ENCODE measurements at regions not wholly inside any gene's neighbourhood (a gene's known extent, or its start where the extent isn't known, plus 50 kb on each side); places are given as distances from the start of the nearest gene placed in this dataset.

- no peaks in the 10 kb centered on the region for H3K27me3 Mint-ChIP-seq (ENCODE audit: low read depth in 3 of 3)
- no peak for DNase-seq
- Histone ChIP-seq H3K27ac (ENCODE audit: low read depth in 1 of 2, low read length in 2 of 2) (no peak overlapping the region), H3K79me2 (ENCODE audit: insufficient read depth, low read length) (no peaks in the 10 kb centered on the region), H4K20me1 (ENCODE audit: insufficient read depth, low read length) (no peaks in the 10 kb centered on the region), H3K9ac (ENCODE audit: insufficient read depth, low read length, poor library complexity, severe bottlenecking) (no peak overlapping the region), H3K9me3 (replicated peaks in 1 of 2; ENCODE audit: control insufficient read depth in 1 of 2, insufficient read depth in 1 of 2, low read length in 2 of 2) (peaks cover 7 to 10% of the 10 kb centered on the region in 2 donors), H3K36me3 (replicated peaks in 1 of 2; ENCODE audit: control insufficient read depth in 1 of 2, insufficient read depth in 2 of 2, low read length in 2 of 2) (no peaks in the 10 kb centered on the region), H3K27me3 (ENCODE audit: control insufficient read depth in 2 of 2, insufficient read depth in 2 of 2, low read length in 2 of 2) (no peaks in the 10 kb centered on the region), H3K4me1 (ENCODE audit: control insufficient read depth in 1 of 2, insufficient read depth in 2 of 2, low read length in 2 of 2) (no peaks in the 10 kb centered on the region), H3K4me2 (replicated peaks; ENCODE audit: extremely low read depth, low read length, poor library complexity, severe bottlenecking) (no peak overlapping the region), H3K4me3 (replicated peaks in 1 of 3; ENCODE audit: low read depth in 2 of 3, low read length in 3 of 3) (no peak overlapping the region), H2AFZ (ENCODE audit: insufficient read depth, low read depth, low read length, poor library complexity, severe bottlenecking) (no peak overlapping the region)
- H3K4me1 Mint-ChIP-seq: no peaks in the 10 kb centered on the region
- intact Hi-C loops (cut with micrococcal nuclease): no loop called here
- peaks cover 4 to 13% (median 8%) of the 10 kb centered on the region in 7 donors for H3K9me3 Mint-ChIP-seq
- H3K27ac Mint-ChIP-seq: no peak overlapping the region
- H3K4me3 Mint-ChIP-seq: no peak overlapping the region
- WGBS (ENCODE audit: insufficient coverage): no CpG with 5 or more reads among the region's 4 CpGs
- TF ChIP-seq CTCF (IDR thresholded peaks at IDR 0.05): no peak
- no peaks in the 10 kb centered on the region for H3K36me3 Mint-ChIP-seq
Observed at GRCh38 chr3:190984502-190985244, 122.2 kb upstream of the GMNC start.

DNA sequence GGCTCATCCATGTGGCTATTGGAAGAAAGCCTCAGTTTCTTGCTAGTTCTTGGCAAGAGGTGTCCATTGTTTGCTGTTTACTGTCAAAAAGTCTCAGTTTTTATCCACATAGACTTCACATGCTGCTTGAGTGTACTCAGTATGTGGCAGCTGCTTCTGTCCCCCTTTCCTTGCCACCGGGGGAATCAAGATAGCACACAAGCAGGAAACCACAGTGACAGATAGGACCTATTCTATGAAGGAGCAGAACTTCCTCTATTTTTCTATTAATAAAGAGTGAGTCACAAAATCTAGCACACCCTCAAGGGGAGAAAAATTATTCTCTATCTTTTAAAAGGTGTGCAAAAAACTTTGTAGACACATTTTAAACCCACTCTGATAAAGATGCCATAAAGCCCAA, 121.4 kb upstream of the GMNC start:
- Histone ChIP-seq H3K27ac (ENCODE audit: low read depth in 1 of 2, low read length in 2 of 2) (no peak overlapping the region), H3K4me2 (replicated peaks; ENCODE audit: extremely low read depth, low read length, poor library complexity, severe bottlenecking) (no peak overlapping the region), H2AFZ (ENCODE audit: insufficient read depth, low read depth, low read length, poor library complexity, severe bottlenecking) (no peak overlapping the region), H3K9me3 (replicated peaks in 1 of 2; ENCODE audit: control insufficient read depth in 1 of 2, insufficient read depth in 1 of 2, low read length in 2 of 2) (peaks cover 7 to 10% of the 10 kb centered on the region in 2 donors), H3K27me3 (ENCODE audit: control insufficient read depth in 2 of 2, insufficient read depth in 2 of 2, low read length in 2 of 2) (no peaks in the 10 kb centered on the region), H3K4me1 (ENCODE audit: control insufficient read depth in 1 of 2, insufficient read depth in 2 of 2, low read length in 2 of 2) (no peaks in the 10 kb centered on the region), H3K4me3 (replicated peaks in 1 of 3; ENCODE audit: low read depth in 2 of 3, low read length in 3 of 3) (no peak overlapping the region), H4K20me1 (ENCODE audit: insufficient read depth, low read length) (no peaks in the 10 kb centered on the region), H3K9ac (ENCODE audit: insufficient read depth, low read length, poor library complexity, severe bottlenecking) (no peak overlapping the region), H3K79me2 (ENCODE audit: insufficient read depth, low read length) (no peaks in the 10 kb centered on the region), H3K36me3 (replicated peaks in 1 of 2; ENCODE audit: control insufficient read depth in 1 of 2, insufficient read depth in 2 of 2, low read length in 2 of 2) (no peaks in the 10 kb centered on the region)
- Mint-ChIP-seq H3K27ac (no peak overlapping the region), H3K27me3 (ENCODE audit: low read depth in 3 of 3) (no peaks in the 10 kb centered on the region), H3K9me3 (peaks cover 3 to 12% (median 7%) of the 10 kb centered on the region in 7 donors), H3K36me3 (no peaks in the 10 kb centered on the region), H3K4me1 (no peaks in the 10 kb centered on the region), H3K4me3 (no peak overlapping the region)
- no peak for TF ChIP-seq CTCF (IDR thresholded peaks at IDR 0.05)
- intact Hi-C loops (cut with micrococcal nuclease): no loop called here
- no peak for DNase-seq
- no CpG with 5 or more reads among the region's 1 CpG for WGBS (ENCODE audit: insufficient coverage)

Measured in CD14-positive monocyte (primary cell).